A673 (cell line): ENCODE measurements at regions not wholly inside any gene's neighbourhood (a gene's known extent, or its start where the extent isn't known, plus 50 kb on each side); places are given as distances from the start of the nearest gene placed in this dataset.

Experiments
- BruUV-seq: library from RNA; stranded (reverse); fragments of 400-500 nt; replicated peaks from 2 replicates; lab custom pipeline; 2021; lab: Mats Ljungman, UMichigan
- CTCF ChIA-PET: fragments of 300-600 bp; sonication (Branson Sonifier 250); formaldehyde crosslinking; loops from one replicate; lab custom pipeline; 2022; ENCODE audit warnings: antibody characterized with exemption; lab: Charles Lee
- POLR2A ChIA-PET: fragments of 300-600 bp; sonication (Branson Sonifier 250); formaldehyde crosslinking; loops from one replicate; lab custom pipeline; 2022; ENCODE audit warnings: antibody characterized with exemption; ENCODE audit not compliant: low non-redundant PET; lab: Charles Lee
- DNase-seq: peaks from one replicate; pipeline ENCODE4 v3.0.0-alpha.2; 2015; ENCODE audit warnings: low spot score
- H3K27ac ChIP-seq: fragments of 200-600 bp; sonication (generic); 2 replicates; pipeline ENCODE4 v1.5.1; 2016; ENCODE audit warnings: mixed run types, low read depth, mild to moderate bottlenecking, mixed read lengths, antibody characterized with exemption, low read length; ENCODE audit not compliant: poor library complexity, severe bottlenecking
- H3K27me3 ChIP-seq: fragments of 200-600 bp; sonication (generic); replicated peaks from 2 replicates; pipeline ENCODE4 v1.6.1; 2017; ENCODE audit warnings: mixed run types, low read depth, mild to moderate bottlenecking, mixed read lengths, antibody characterized with exemption, low read length; ENCODE audit not compliant: insufficient read depth, poor library complexity
- H3K36me3 ChIP-seq: fragments of 200-600 bp; sonication (generic); 2 replicates; pipeline ENCODE4 v1.6.1; 2016; ENCODE audit warnings: mixed run types, mild to moderate bottlenecking, mixed read lengths, antibody characterized with exemption, low read length; ENCODE audit not compliant: insufficient read depth, poor library complexity, severe bottlenecking
- H3K4me1 ChIP-seq: fragments of 200-600 bp; sonication (generic); 2 replicates; pipeline ENCODE4 v1.6.1; 2017; ENCODE audit warnings: mixed run types, mild to moderate bottlenecking, mixed read lengths, antibody characterized with exemption, low read length; ENCODE audit not compliant: insufficient read depth, poor library complexity, severe bottlenecking
- H3K4me3 ChIP-seq: fragments of 200-600 bp; sonication (generic); 2 replicates; pipeline ENCODE4 v1.5.1; 2016; ENCODE audit warnings: low read depth, mixed run types, mild to moderate bottlenecking, mixed read lengths, low read length; ENCODE audit not compliant: poor library complexity, severe bottlenecking
- H3K9me3 ChIP-seq: fragments of 200-600 bp; sonication (generic); 2 replicates; pipeline ENCODE4 v1.6.1; 2016; ENCODE audit warnings: mixed run types, low read depth, mild to moderate bottlenecking, mixed read lengths, antibody characterized with exemption, low read length; ENCODE audit not compliant: poor library complexity, severe bottlenecking
- CTCF ChIP-seq: fragments of 300-800, 200-600 bp; sonication (generic); conservative IDR thresholded peaks from 2 replicates; pipeline ENCODE4 v1.5.1; 2017; ENCODE audit warnings: low read depth, mild to moderate bottlenecking, antibody characterized with exemption, low read length, moderate library complexity, mixed read lengths
- EZH2 ChIP-seq: fragments of 200-600 bp; sonication (generic); IDR thresholded peaks from 2 replicates; pipeline ENCODE4 v1.6.1; 2017; ENCODE audit warnings: borderline replicate concordance, low read depth, mild to moderate bottlenecking, mixed read lengths, antibody characterized with exemption, low read length; ENCODE audit not compliant: poor library complexity, severe bottlenecking
- intact Hi-C: fragments of 100-400 bp; cut with micrococcal nuclease; formaldehyde crosslinking; loops from one replicate; pipeline ENCODE4 v1.10.0; 2022; ENCODE audit not compliant: unreplicated experiment

DNA sequence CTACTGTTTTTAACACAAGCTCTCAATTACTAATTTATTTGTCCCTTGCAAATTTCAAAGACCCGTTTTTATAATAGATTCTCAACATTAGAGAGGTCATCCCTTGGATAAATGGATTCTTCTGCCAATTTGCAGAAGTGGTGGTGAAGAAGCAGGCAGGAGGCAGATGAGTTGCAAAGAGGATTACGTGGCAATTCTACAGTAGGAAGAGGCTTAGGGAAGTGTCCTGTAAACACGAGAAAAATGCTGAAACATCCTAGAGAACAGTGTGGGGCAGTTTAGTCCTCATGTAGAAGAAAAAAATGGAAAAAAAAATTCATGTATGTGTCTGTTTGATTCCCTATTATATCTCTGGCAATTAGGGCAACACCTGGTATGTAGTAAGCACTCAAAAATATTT, 87.6 kb downstream of the BMP2 start:
- intact Hi-C loops: no loop called here
- POLR2A ChIA-PET: no interaction called here
- Histone ChIP-seq H3K36me3 (no peaks in the 10 kb centered on the region), H3K9me3 (no peaks in the 10 kb centered on the region), H3K27ac (no peak overlapping the region), H3K4me3 (no peak overlapping the region), H3K4me1 (no peaks in the 10 kb centered on the region), H3K27me3 (no peaks in the 10 kb centered on the region)
- no peak for TF ChIP-seq CTCF
- no peak for TF ChIP-seq EZH2
- CTCF ChIA-PET: no interaction called here
- DNase-seq: no peak
- no TSS peak for BruUV-seq

GRCh38 chr20:6855796-6856195, 88.3 kb downstream of the BMP2 start:
- CTCF ChIA-PET: no interaction called here

DNA sequence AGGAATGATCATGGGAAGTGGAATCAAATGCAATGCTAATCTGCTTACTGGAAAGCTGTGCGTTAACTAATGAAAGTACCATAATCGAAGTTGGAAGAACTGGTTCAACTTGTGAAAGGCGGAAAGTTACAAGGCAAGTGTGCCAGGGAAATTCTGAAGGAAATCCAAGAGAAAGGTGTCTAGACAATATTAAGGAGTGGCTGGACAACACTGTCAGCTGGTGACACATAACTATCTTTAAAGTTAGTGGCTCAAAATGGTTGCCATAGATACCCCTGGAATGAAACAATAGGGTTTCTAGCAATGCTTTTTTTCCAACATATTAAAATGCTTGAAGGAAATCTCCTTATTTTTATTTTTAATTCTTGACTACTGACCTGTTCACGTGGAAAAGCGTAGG, 90.4 kb downstream of the BMP2 start:
- TF ChIP-seq EZH2: no peak
- BruUV-seq: no TSS peak
- POLR2A ChIA-PET: no interaction called here
- intact Hi-C loops: no loop called here
- Histone ChIP-seq H3K27me3 (no peaks in the 10 kb centered on the region), H3K4me3 (no peak overlapping the region), H3K4me1 (no peaks in the 10 kb centered on the region), H3K27ac (no peak overlapping the region), H3K9me3 (no peaks in the 10 kb centered on the region), H3K36me3 (no peaks in the 10 kb centered on the region)
- DNase-seq: no peak
- CTCF ChIA-PET: no interaction called here

More at GRCh38 chr20:6855796-6856195, 88.3 kb downstream of the BMP2 start:
- Histone ChIP-seq H3K4me1 (no peaks in the 10 kb centered on the region), H3K27me3 (no peaks in the 10 kb centered on the region), H3K36me3 (no peaks in the 10 kb centered on the region), H3K9me3 (no peaks in the 10 kb centered on the region), H3K4me3 (no peak overlapping the region), H3K27ac (no peak overlapping the region)
- no peak for TF ChIP-seq EZH2
- no peak for TF ChIP-seq CTCF
- no peak for DNase-seq
- BruUV-seq: no TSS peak
- intact Hi-C loops: no loop called here
- POLR2A ChIA-PET: no interaction called here

DNA sequence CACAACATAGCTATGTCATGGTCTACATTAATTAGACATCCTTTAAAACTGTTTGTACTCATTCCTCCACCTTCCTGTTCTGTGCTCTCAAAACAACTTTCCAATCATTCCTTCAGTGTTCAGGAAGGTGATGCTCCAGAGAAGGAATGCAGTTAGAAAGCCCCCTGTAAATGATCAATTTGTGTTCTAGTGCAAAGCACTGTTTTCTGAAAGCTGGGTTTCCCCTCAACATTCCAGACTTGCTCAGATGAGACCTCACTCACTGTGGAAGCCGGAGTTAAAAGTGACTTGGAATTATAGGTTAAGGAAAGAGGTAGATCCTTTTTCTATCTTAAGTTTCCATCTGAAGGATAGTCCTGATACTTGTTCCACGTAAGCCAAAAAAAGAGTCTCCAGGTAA, 95.9 kb downstream of the BMP2 start:
- Histone ChIP-seq H3K27me3 (peaks cover 7% of the 10 kb centered on the region), H3K4me3 (no peak overlapping the region), H3K36me3 (no peaks in the 10 kb centered on the region), H3K27ac (no peak overlapping the region), H3K4me1 (no peaks in the 10 kb centered on the region), H3K9me3 (no peaks in the 10 kb centered on the region)
- CTCF ChIA-PET: no interaction called here
- intact Hi-C loops: no loop called here
- BruUV-seq: no TSS peak
- TF ChIP-seq EZH2 (no peak), CTCF (no peak)
- POLR2A ChIA-PET: no interaction called here
- no peak for DNase-seq
